Neutrophil (primary cell): ENCODE measurements at regions not wholly inside any gene's neighbourhood (a gene's known extent, or its start where the extent isn't known, plus 50 kb on each side); places are given as distances from the start of the nearest gene placed in this dataset.

ENCODE experiments used
- H3K27ac ChIP-seq: fragments of 200-600 bp; sonication (generic); 2 replicates; pipeline ENCODE4 v1.5.1; 2016; ENCODE audit warnings: mild to moderate bottlenecking, moderate library complexity
- H3K27me3 ChIP-seq: fragments of 200-600 bp; sonication (generic); 2 replicates; pipeline ENCODE4 v1.6.0; 2016; ENCODE audit warnings: mild to moderate bottlenecking
- H3K36me3 ChIP-seq: fragments of 200-600 bp; sonication (generic); 2 replicates; pipeline ENCODE4 v1.5.1; 2017
- H3K4me1 ChIP-seq, 2 experiments: fragments of 200-600 bp in 1 of 2; sonication (generic) in 1 of 2; 1 replicate in 1 of 2; 2 replicates in 1 of 2; pipeline versions ENCODE4 v1.5.1 to v1.6.1; 2013 to 2016; ENCODE audit warnings: low read depth in 1 of 2, low read length in 1 of 2, mild to moderate bottlenecking in 1 of 2, moderate library complexity in 1 of 2; ENCODE audit not compliant: control insufficient read depth in 1 of 2, insufficient read depth in 1 of 2
- H3K4me3 ChIP-seq, 2 experiments: fragments of 200-600 bp in 1 of 2; sonication (generic) in 1 of 2; 1 replicate in 1 of 2; 2 replicates in 1 of 2; pipeline ENCODE4 v1.5.1; 2013 to 2016; ENCODE audit warnings: low read depth in 1 of 2, low read length in 1 of 2, mild to moderate bottlenecking in 1 of 2, moderate library complexity in 1 of 2
- H3K9me3 ChIP-seq: fragments of 200-600 bp; sonication (generic); 2 replicates; pipeline ENCODE4 v1.5.1; 2016
- CTCF ChIP-seq: fragments of 200-600 bp; sonication (generic); IDR thresholded peaks from 2 replicates; pipeline ENCODE4 v1.5.1; 2016; ENCODE audit warnings: antibody characterized with exemption

- no peaks in the 10 kb centered on the region for H3K9me3 ChIP-seq
- TF ChIP-seq CTCF: no peak
- peaks cover 13 to 14% of the 10 kb centered on the region in 2 experiments for H3K4me1 ChIP-seq
- H3K27ac ChIP-seq: peak overlapping the region; percentile 6
- no peaks in the 10 kb centered on the region for H3K27me3 ChIP-seq
- no peaks in the 10 kb centered on the region for H3K36me3 ChIP-seq
- no peak overlapping the region for H3K4me3 ChIP-seq
These were observed 187.1 kb upstream of the SPEF2 start for GRCh38 chr5:35430381-35431162.

- Histone ChIP-seq H3K27ac (no peak overlapping the region), H3K4me1 (peaks cover 14 to 17% of the 10 kb centered on the region in 2 experiments), H3K36me3 (no peaks in the 10 kb centered on the region), H3K9me3 (no peaks in the 10 kb centered on the region), H3K4me3 (no peak overlapping the region), H3K27me3 (no peaks in the 10 kb centered on the region)
- TF ChIP-seq CTCF: no peak
These were observed 189.9 kb upstream of the PRLR start for GRCh38 chr5:35420200-35420599.

GRCh38 chr5:35417040-35417439, 186.8 kb upstream of the PRLR start:
- TF ChIP-seq CTCF: no peak
- Histone ChIP-seq H3K4me1 (peaks cover 14 to 17% of the 10 kb centered on the region in 2 experiments), H3K4me3 (no peak overlapping the region), H3K27ac (no peak overlapping the region), H3K36me3 (no peaks in the 10 kb centered on the region), H3K27me3 (no peaks in the 10 kb centered on the region), H3K9me3 (no peaks in the 10 kb centered on the region)

GRCh38 chr5:35416217-35416988, 186.1 kb upstream of the PRLR start:
- H3K36me3 ChIP-seq: no peaks in the 10 kb centered on the region
- TF ChIP-seq CTCF: no peak
- no peak overlapping the region for H3K27ac ChIP-seq
- H3K9me3 ChIP-seq: no peaks in the 10 kb centered on the region
- H3K4me1 ChIP-seq: peaks cover 14 to 17% of the 10 kb centered on the region in 2 experiments
- H3K27me3 ChIP-seq: no peaks in the 10 kb centered on the region
- no peak overlapping the region for H3K4me3 ChIP-seq

- Histone ChIP-seq H3K36me3 (no peaks in the 10 kb centered on the region), H3K27ac (no peak overlapping the region), H3K4me3 (no peak overlapping the region)
These were observed 185.0 kb upstream of the PRLR start for GRCh38 chr5:35415309-35415708.

More at GRCh38 chr5:35415309-35415708, 185.0 kb upstream of the PRLR start:
- TF ChIP-seq CTCF: no peak
- no peaks in the 10 kb centered on the region for H3K27me3 ChIP-seq
- no peaks in the 10 kb centered on the region for H3K9me3 ChIP-seq
- H3K4me1 ChIP-seq: peaks cover 14 to 17% of the 10 kb centered on the region in 2 experiments
